HG03521 (cell line): ENCODE measurements at regions not wholly inside any gene's neighbourhood (a gene's known extent, or its start where the extent isn't known, plus 50 kb on each side); places are given as distances from the start of the nearest gene placed in this dataset.

ENCODE experiments used
- ATAC-seq: cut with Tn5 transposase; IDR thresholded peaks from one replicate; pipeline ENCODE4 v1.9.1; 2021; ENCODE audit warnings: mild to moderate bottlenecking, moderate library complexity; ENCODE audit not compliant: unreplicated experiment

DNA sequence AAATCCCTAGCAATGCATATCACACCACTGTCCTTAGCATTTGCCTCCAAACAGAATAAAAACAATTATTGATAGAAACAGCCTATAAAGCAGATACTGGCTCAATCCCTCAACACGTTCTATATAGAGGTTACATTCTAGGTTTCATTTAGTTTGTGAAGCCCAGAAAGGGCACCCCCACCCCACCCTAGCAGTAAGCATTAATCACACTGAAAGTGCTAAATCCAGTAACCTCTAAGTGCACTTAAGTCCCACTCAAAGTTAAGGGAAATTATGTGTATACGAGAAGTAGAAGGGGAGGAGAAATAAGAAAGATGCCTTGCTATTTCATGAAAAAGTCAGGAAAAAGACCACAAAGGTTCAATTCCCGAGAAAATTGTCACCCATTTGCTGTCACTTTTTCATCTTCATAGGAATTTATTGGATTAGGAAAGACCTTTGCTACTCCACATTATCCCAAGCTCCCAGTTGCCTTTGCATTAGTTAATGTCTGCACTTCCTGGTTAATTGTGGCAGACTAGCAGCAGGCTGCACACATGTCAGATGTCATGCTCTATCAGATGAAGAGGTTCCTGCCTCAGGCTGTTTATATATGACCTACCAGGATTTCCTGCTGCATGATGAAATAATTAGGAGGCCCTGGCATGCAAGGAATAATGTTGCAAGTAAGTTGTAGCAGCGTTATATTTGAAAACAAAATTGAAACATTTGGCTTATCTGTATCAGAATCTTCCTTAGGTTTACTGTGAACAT is 54.5 kb upstream of the LHX8 start:
- no peak for ATAC-seq

DNA sequence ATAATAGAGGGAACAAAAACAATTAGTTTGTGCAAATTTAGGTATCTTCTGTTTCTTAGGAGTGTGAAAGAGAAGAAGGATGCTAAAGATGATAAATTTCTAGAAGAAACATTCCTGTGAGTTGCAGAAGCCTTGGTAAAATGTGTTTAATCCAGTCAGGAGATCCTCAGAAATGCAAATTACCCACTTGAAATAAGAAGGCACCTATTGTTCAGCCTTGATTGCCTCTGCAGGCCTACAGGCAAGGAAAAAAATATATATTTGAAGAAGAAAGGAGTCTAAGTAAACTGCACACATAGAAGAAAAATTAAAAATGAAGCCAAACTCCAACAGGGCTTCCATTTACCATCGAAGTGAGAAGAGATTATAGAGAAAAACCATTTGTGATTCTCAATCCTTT is 51.0 kb upstream of the LHX8 start:
- no peak for ATAC-seq

DNA sequence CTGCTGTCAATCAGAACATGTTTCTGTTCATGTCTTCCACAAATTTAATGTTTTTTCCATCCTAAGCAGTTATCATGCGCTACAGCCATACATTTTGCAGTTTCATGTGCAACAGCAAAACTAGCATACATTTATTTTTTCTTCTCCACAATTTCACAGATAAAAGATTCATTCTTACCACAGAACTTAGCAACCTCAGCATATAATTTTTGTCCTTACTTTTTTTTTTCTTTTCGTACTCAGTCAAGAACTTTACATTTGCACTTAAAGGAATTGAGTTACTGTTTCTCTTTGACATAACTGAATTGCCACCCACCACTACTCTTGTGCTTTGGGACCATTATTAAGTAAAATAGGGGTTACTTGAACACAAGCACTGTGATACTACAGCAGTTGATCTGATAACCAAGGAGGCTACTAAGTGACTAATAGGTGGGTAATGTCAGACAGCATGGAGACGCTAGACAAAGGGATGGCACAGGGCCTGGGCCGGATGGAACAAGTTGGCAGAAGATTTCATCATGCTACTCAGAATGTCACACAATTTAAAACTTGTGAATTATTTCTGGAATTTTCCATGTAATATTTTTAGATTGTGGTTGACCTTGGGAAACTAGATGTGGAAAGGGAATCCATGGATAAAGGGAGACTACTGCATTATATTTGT is 50.2 kb upstream of the LHX8 start:
- ATAC-seq: no peak
